ENCODE measurements at regions not wholly inside any gene's neighbourhood (a gene's known extent, or its start where the extent isn't known, plus 50 kb on each side); places are given as distances from the start of the nearest gene placed in this dataset.

GRCh38 chr6:73901986-73902385, 206.0 kb downstream of the CD109 start:
- Histone ChIP-seq H3K4me1 (ENCODE audit: control insufficient read depth in 1 of 2, insufficient read depth in 1 of 2, low read depth in 1 of 2, low read length in 1 of 2) (no peaks in the 10 kb centered on the region), H3K36me3 (no peaks in the 10 kb centered on the region), H3K9me3 (no peaks in the 10 kb centered on the region), H3K27ac (no peak overlapping the region), H3K4me3 (ENCODE audit: low read depth in 1 of 2, low read length in 1 of 2) (no peak overlapping the region), H3K27me3 (no peaks in the 10 kb centered on the region)
- TF ChIP-seq CTCF (IDR thresholded peaks at IDR 0.05): no peak

GRCh38 chr6:73901311-73901710, 205.3 kb downstream of the CD109 start:
- no peak for TF ChIP-seq CTCF (IDR thresholded peaks at IDR 0.05)
- no peaks in the 10 kb centered on the region for H3K9me3 ChIP-seq
- H3K4me1 ChIP-seq (ENCODE audit: control insufficient read depth in 1 of 2, insufficient read depth in 1 of 2, low read depth in 1 of 2, low read length in 1 of 2): no peaks in the 10 kb centered on the region
- no peaks in the 10 kb centered on the region for H3K36me3 ChIP-seq
- no peaks in the 10 kb centered on the region for H3K27me3 ChIP-seq
- H3K27ac ChIP-seq: no peak overlapping the region
- no peak overlapping the region for H3K4me3 ChIP-seq (ENCODE audit: low read depth in 1 of 2, low read length in 1 of 2)

GRCh38 chr6:73898599-73898998, 202.6 kb downstream of the CD109 start:
- no peaks in the 10 kb centered on the region for H3K4me1 ChIP-seq (ENCODE audit: control insufficient read depth in 1 of 2, insufficient read depth in 1 of 2, low read depth in 1 of 2, low read length in 1 of 2)
- no peaks in the 10 kb centered on the region for H3K27me3 ChIP-seq
- no peak overlapping the region for H3K4me3 ChIP-seq (ENCODE audit: low read depth in 1 of 2, low read length in 1 of 2)
- no peak for TF ChIP-seq CTCF (IDR thresholded peaks at IDR 0.05)
- no peaks in the 10 kb centered on the region for H3K9me3 ChIP-seq
- no peak overlapping the region for H3K27ac ChIP-seq
- H3K36me3 ChIP-seq: no peaks in the 10 kb centered on the region

GRCh38 chr6:73893696-73894095, 197.7 kb downstream of the CD109 start:
- Histone ChIP-seq H3K9me3 (no peaks in the 10 kb centered on the region), H3K27me3 (no peaks in the 10 kb centered on the region), H3K36me3 (no peaks in the 10 kb centered on the region), H3K4me3 (ENCODE audit: low read depth in 1 of 2, low read length in 1 of 2) (no peak overlapping the region), H3K4me1 (ENCODE audit: control insufficient read depth in 1 of 2, insufficient read depth in 1 of 2, low read depth in 1 of 2, low read length in 1 of 2) (no peaks in the 10 kb centered on the region), H3K27ac (no peak overlapping the region)
- no peak for TF ChIP-seq CTCF (IDR thresholded peaks at IDR 0.05)

GRCh38 chr6:73888050-73888449, 192.0 kb downstream of the CD109 start:
- no peak for TF ChIP-seq CTCF (IDR thresholded peaks at IDR 0.05)
- Histone ChIP-seq H3K27ac (no peak overlapping the region), H3K4me3 (ENCODE audit: low read depth in 1 of 2, low read length in 1 of 2) (no peak overlapping the region), H3K36me3 (no peaks in the 10 kb centered on the region), H3K4me1 (ENCODE audit: control insufficient read depth in 1 of 2, insufficient read depth in 1 of 2, low read depth in 1 of 2, low read length in 1 of 2) (no peaks in the 10 kb centered on the region), H3K27me3 (no peaks in the 10 kb centered on the region), H3K9me3 (no peaks in the 10 kb centered on the region)

GRCh38 chr6:73885393-73885792, 189.4 kb downstream of the CD109 start:
- H3K27ac ChIP-seq: no peak overlapping the region
- H3K9me3 ChIP-seq: no peaks in the 10 kb centered on the region
- H3K4me1 ChIP-seq (ENCODE audit: control insufficient read depth in 1 of 2, insufficient read depth in 1 of 2, low read depth in 1 of 2, low read length in 1 of 2): no peaks in the 10 kb centered on the region
- H3K36me3 ChIP-seq: no peaks in the 10 kb centered on the region
- TF ChIP-seq CTCF (IDR thresholded peaks at IDR 0.05): no peak
- H3K27me3 ChIP-seq: no peaks in the 10 kb centered on the region
- H3K4me3 ChIP-seq (ENCODE audit: low read depth in 1 of 2, low read length in 1 of 2): no peak overlapping the region
